RCC 7860 (cell line): ENCODE measurements at regions not wholly inside any gene's neighbourhood (a gene's known extent, or its start where the extent isn't known, plus 50 kb on each side); places are given as distances from the start of the nearest gene placed in this dataset.
A peak's percentile ranks its signal among the peaks of the same experiment; 100 is the strongest.

Experiments used
- DNase-seq: peaks from one replicate; pipeline ENCODE4 v3.0.0-alpha.2; 2015; ENCODE audit warnings: low spot score
- FAIRE-seq: peaks from 2 replicates; lab custom pipeline; 2012; peaks lifted over from hg19 to GRCh38; lab: Jason Lieb, UNC

DNA sequence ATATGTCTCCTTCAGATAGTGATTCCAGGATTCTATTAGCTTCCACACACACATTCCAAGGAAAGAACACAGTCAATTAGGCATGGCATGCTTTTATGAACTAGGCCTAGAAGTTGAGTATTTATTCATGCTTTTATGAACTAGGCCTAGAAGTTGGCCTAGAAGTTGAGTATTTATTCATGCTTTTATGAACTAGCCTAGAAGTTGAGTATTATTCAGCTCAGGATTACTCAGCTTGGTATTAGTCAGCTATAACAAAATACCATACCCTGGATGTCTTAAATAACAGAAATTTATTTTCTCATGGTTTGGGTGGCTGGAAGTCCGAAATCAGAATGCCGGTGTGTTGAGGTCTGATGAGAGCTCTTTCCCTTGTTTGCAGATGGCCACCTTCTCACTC is 442.7 kb upstream of the FLRT2 start:
- DNase-seq = peak; percentile 13
- FAIRE-seq = no peak

DNA sequence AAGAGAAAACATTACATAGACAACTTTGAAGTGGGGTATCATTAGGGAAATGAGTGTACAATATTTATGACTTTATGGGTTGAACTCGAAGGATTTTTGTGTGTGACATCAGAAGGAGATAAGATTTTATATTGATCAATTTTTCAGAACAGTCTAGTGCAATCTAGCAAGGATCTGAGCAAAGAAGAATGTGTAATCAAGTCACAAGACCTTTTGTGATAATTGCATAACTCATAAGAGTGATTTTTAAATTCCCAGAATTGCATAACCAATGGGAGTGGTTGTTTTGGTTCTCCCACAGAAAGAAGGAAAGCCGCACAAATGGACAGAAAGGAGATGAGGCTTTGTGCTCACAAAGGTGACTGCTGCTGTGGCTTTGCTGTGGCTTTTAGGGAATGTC is 441.8 kb upstream of the FLRT2 start:
- DNase-seq (no peak), FAIRE-seq (no peak)

DNA sequence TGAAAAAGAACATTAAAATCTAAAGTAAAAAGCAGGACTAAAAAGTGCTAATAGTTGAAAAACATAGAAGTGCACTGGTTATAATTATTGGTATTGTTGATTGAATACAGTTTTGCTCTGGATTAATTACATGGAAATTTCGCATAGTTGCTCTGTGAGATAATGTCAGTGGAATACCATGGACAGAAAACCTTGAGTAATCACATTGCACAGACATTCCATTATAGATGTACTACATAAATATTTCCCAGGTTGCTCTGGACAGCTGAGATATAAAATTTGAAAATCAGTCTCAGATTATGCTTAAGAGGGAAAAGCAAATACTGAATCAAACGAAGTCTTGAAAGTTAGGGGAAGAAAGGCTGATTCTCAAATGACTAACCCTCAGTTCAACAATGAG is 439.3 kb upstream of the FLRT2 start:
- no peak for FAIRE-seq
- DNase-seq = no peak

DNA sequence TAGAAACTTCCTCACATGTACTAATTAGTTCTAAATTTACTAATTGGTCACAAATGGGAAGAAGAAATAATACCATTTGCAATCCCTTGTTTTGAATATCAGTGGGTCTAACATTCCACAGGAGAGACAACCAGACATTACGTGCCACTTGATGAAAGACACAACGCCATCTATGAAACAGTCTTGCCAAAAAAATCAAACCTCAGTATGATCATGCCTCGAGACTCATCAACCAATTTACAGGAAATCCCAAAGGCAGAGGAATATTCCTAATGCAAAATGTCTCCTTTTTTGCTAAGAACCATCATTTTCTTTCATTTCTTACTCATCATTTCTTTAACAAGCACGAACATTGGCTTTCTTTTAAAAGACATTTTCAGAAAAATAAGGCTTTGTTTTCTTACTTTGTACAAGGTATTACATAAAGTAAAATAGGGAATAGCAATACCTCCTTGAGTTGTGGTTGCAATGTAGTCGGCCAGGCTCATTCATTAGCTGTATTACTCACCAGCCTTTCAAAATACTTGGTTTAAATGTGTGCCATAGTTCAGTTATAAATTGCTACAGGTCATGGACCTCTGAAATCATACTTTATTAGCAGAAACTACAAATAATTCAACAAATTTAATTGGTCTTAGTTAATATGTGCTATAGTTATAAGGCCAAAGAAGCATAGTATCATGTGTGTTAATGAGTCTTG is 436.2 kb upstream of the FLRT2 start:
- DNase-seq = no peak
- FAIRE-seq = no peak

DNA sequence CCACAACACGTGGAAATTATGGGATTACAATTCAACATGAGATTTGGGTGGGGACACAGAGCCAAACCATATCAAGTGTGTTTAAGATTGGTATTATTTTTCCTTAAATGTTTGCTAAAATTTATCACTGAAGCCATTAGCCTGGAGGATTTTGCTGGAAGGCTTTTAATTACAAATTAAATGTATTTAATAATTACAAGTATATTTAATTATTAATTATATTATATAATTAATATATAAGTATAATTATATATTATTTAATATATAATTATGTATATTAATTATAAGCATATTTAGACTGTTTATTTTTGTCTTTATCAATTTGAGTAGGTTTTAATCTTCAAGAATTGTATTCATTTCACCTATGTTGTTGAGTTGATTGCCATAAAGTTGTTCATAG is 427.4 kb upstream of the FLRT2 start:
- FAIRE-seq = no peak

DNA sequence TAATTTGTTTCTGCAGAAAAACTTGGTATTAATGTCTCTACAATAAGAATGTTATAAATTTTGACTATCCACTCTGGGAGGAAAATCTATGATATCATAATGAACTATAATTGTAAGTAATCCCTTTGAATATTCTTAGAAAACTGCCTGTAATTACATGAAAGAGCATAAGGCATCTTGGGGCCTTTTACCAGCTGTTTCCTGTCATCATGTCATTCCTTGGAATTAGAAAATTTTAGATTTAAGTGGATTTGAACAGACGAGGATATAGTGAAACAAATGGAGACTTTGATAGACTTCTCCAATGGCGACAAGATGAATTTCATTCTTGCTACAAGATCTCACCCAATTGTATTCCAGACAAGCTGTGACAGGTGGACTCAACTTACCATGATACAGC is 423.4 kb upstream of the FLRT2 start:
- FAIRE-seq = no peak
- no peak for DNase-seq

More for the DNA sequence above, 427.4 kb upstream of the FLRT2 start:
- DNase-seq = no peak

DNA sequence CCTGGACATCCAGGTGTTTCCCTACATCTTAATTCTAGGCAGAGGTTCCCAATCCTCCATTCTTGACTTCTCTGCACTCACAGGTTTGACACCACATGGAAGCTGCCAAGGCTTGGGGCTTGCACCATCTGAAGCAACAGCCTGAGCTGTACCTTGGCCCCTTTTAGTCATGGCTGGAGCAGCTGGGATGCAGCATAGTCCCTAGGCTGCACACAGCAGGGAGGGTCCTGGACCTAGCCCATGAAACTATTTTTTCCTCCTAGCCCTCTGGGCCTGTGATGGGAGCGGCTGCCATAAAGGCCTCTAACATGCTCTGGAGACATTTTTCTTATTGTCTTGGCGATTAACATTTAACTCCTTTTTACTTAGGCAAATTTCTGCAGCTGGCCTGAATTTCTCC is 417.2 kb upstream of the FLRT2 start:
- FAIRE-seq (no peak), DNase-seq (no peak)

DNA sequence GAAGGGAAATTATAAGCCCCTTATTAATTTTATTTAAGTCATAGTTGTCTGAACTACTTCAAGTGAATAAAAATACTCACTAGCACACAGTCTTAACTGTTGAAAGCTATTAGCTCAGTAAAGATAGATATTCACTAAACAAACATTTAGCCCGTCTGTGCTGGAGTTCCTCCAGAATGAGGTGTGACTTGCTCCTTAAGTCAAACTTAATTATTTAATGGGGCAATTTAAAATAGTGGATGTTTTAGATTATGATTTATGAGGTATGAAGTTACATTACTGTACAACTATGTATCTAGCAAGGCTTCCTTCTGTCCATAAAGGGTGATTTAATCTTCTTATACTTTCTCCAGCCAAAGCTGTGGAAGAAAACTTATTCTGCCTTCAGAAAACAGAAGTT is 414.0 kb upstream of the FLRT2 start:
- no peak for FAIRE-seq
- no peak for DNase-seq

DNA sequence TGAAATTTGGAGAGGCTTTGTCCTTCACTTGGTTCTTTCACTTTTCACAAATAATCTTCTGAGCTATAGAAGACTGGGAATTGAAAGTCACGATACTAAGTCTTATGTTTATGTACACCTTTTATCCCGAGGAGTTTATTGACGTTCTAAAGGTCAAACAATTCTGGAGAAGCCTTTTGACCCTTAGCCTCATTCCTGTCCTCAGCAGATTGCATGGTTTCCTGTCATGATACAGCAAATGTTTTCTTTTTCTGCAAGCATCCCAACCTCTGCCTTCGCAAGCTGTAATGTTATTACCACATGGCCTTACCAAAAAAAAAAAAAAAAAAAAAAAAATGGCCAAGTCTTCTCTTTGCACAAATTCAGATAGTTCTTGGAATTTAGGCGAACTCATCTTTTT is 411.7 kb upstream of the FLRT2 start:
- FAIRE-seq = no peak
- no peak for DNase-seq

DNA sequence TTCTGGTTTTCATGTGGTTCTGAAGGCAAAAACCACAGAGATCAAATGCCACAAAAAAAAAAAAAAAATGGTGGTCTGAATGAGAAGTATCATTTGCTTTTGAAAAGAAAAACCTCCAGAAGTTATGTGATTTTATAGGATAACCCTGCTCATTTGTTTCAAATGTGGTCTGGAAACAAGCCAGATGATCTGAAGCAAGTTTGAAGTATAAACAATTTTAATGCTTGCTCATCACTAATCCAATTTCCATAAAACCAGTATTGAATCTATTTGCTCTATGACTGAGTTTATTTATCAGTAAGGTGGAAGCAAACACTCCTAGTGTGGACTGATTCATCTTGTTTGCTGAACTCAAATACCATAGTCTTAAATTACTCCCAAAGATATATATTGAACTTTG is 407.3 kb upstream of the FLRT2 start:
- FAIRE-seq (no peak), DNase-seq (no peak)

DNA sequence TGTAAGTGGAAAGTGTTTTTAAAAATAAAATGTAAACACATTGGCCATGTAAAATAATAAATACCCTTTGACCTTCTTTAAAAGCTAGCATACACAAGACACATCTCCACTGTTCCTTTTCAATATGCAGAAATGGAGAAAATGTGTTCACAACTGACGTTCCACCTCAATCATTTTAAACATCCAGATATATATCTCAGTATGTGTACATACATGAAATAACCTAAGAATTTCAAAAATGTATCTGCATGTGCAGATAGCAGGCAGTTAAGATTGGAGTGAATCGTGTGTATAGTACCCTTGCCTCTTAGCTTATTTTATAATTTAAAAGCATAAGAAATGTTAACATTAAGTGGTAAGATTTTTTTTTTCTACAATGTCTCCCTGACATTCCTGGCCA is 406.2 kb upstream of the FLRT2 start:
- DNase-seq = no peak
- no peak for FAIRE-seq

DNA sequence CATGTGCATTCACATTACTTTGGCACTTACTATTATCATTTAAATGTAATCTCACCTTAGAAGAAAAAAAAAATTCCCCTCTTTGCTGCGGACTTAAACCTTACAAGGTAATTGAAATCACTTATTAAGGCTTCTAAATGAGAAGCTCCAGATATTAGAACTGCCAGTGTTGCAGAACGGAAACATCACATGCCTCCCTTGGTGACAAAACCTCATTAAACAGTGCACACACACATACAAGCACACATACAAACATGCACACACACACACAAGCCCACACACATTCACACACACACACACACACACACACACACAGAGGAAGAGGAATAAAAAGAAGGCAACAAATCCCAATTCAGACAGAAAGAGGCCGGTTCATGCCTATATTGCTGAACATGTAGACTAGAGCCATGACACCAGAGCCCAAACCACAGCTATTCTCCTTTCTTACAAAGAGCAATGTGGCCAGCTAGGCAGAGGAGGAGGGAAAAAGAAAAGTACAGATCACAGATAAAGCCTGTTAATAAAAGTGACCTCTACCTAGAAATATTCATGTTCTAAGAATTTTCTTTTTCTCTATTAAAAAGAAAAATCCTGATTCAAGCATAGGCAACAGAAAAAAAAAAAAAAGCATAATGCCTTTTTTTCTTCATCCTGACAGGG is 405.2 kb upstream of the FLRT2 start:
- DNase-seq (no peak), FAIRE-seq (no peak)

DNA sequence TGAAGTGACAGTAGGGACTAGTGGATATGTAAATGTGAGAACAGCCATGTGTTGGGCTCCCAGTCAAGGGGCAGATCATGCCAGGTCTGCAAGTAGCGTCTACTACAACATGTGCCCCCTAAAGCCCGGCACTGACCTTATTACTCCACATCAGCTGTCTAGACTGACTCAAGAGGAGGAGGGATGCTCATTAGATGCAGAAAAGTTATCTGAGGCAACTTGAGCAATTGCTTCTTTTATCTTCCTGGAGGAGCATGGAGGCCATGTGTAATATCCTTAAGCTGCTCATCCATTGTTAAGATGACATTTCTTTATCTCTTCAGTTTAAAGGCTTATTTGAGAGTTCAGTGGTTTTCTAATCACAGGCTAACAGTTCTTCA is 404.7 kb upstream of the FLRT2 start:
- no peak for FAIRE-seq

DNA sequence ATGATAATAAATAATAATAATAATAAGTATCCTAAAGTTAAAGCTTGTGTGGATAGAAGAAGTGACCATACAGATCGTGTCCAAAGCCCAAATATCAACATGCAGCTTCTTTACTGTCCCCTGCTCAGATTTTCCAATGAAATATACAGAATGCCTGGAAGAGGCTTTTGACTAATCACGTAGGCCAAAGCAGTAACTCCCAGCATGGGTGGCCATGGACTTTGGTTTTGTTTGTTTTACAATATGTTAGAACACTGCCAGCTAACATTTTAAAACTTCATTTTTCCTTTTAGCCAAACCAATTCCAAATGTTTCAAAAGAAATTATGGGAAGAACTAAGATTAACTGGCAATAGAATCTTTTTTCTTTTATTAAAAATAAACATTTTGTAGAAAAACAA is 400.0 kb upstream of the FLRT2 start:
- FAIRE-seq (no peak), DNase-seq (no peak)

More for the DNA sequence above, 404.7 kb upstream of the FLRT2 start:
- DNase-seq = no peak

DNA sequence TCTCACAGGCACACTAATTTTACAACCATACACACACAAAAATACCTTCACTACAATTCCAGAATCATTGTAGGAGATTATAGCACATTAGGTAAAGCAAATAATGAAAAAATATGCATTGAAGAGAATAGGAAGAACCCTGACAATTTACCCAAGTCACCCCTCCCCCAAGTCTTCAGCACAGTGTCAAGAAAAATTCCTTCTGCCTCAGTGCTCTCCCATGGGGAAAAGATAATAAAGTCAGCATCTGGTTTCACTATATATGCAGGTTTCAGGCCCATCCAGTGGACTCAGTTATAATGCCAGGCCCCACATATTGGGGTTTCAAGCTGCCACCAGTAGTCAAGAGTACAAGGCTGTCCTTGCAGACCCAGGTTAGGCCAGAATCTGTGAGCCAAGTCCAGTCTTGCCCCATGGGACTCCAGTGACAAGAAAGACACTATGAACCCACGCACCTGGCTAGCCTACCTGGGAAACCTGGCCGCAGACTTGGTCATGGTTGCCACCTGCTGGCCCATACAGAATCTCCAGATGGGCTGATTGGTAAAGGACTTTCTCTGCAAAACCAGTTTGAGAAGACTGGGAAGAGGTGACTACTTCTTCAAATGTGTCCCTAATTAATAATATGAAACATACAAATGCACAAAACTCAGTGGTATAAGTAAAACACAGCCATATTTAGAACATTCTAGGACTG is 398.6 kb upstream of the FLRT2 start:
- FAIRE-seq (no peak), DNase-seq (no peak)

DNA sequence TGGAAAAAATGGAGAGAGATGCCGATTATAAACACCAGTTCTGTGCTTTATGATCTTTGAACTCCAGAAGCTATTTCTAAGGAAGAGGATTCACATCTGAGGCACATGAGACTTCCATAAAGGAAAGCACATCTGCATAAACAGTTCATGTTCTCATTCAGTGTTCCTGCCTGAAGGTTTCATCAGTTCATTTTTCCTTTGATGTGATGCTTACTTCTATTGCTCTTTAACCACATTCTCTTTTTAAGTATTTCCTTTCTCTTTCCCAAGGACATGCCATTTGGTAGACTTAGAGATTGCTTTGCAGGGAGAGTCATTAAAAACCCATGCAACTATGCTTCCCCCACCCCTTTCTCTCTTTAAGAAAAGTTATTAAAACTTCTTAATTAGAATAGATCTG is 387.0 kb upstream of the FLRT2 start:
- FAIRE-seq (no peak), DNase-seq (no peak)

DNA sequence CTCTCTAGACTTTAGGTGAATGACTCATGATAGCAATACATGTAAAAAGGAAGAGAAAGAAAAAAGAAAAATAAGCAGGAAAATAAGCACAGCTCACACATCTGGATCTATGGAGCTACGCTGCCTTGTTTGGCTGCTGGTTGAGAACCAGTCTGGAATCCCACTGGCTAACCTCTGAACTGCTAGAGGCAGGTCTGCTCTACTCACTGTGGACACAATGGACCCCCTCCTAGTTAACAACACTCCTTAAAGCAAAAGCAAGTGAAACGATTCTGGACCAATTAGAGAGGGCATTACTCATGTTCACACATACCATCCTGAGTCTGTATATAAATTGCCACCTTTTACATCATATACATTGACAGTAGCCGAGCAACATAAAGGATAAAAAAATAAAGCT is 383.2 kb upstream of the FLRT2 start:
- no peak for FAIRE-seq
- DNase-seq = no peak

DNA sequence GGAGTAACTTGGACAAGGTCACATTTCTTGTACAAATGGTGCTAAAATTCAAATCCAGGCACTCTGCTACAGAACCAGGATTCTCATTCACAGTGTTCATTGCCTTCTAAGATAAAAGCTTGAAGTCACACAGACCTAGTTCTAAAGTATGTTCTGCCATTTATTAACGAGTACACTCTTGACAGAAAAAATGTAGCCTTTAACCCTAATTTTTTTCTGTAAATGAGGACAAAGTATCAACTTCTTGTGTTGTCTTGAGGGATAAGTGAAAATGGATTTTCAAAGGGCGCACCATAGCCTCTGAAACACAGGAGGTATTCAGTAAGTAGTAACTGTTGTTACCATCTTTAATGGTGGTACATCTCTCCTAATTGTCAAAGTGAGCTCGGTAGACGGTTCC is 379.8 kb upstream of the FLRT2 start:
- DNase-seq (no peak), FAIRE-seq (no peak)

DNA sequence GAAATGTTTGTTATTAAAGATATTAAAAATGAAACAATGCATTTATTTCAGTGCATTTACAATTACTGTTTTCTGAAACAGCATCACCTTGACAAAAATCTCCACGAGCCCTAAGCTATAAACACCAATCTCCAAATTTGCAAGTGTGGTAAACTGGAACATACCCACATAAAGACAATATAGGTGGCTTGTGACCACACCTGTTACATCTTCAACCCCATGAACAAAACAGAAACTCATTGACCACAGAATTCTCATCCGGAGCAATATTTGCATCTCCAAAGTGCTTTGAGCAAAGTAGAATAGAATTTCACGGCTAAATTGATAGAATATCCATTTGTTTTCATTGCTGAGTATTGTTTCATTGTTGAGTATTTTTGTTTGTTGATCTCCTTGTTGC is 375.2 kb upstream of the FLRT2 start:
- no peak for FAIRE-seq

DNA sequence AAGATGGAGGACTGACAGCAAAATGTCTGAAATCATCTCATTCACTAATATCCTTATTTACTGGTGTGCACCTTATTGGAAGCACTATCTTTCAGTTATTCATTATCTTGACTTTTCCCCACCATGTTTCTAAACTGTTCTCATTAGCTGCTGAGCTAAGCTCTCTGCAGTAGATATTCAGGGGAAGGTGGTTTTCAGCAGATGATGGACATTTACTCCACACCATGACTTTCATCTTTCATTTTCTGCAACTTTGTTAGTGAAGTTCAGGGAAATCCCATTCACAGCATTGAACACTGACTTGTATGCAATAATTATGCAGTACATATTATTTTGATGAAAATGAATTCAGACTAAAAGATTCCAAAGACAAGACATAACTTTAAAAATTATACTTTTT is 373.6 kb upstream of the FLRT2 start:
- no peak for FAIRE-seq
- no peak for DNase-seq

More for the DNA sequence above, 375.2 kb upstream of the FLRT2 start:
- no peak for DNase-seq

DNA sequence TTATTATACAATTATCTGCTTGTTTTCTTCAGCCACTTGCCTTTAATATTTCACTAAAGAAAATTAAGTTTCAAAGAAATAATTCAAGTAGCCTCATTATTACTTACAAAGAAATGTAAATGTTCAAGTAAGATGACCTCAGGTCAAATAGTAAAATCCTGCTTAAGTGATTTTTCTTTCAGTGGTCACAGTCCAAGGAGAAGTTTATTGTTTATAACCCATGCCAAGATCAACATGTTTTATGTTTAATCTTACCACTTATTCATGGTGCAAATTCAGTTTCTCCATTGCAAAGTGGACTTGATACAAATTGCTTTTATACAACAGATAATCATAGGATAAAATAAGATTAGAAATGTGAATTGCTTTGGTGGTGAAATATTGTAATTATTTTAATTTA is 370.2 kb upstream of the FLRT2 start:
- no peak for FAIRE-seq
- no peak for DNase-seq

DNA sequence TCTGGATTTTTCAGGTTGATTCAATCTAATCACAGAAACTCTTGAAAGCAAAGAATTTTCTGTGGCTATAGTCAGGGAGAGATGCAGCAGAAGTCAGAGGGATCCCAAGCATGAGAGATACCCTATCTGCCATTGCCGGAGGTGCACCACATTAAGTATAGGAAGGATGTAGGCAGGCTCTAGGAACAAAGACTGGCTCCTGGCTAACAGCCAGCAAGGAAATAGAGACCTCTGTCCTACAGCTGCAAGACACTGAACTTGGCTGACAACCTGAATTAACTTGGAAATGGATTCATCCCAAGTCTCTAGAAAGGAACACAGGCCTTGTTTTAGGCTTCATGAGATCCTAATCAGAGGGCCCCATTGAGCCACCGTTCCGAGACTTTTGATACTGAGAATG is 364.9 kb upstream of the FLRT2 start:
- no peak for FAIRE-seq
- no peak for DNase-seq
